Ascending aorta (tissue), 2 donors: ENCODE measurements at regions not wholly inside any gene's neighbourhood (a gene's known extent, or its start where the extent isn't known, plus 50 kb on each side); places are given as distances from the start of the nearest gene placed in this dataset.

Experiments used
- DNase-seq, 2 donors: peaks; one replicate each; pipeline ENCODE4 v3.0.0-alpha.2; 2019; ENCODE audit warnings: low spot score in 2 of 2
- H3K27ac ChIP-seq, 2 donors: fragments of 200-600 bp; sonication (generic); one replicate each; pipeline ENCODE4 v1.5.1; 2016 to 2017; ENCODE audit warnings: mild to moderate bottlenecking in 1 of 2
- H3K27me3 ChIP-seq: fragments of 200-600 bp; sonication (generic); one replicate; pipeline ENCODE4 v1.5.1; 2017
- H3K36me3 ChIP-seq, 2 donors: fragments of 200-600 bp; sonication (generic); one replicate each; pipeline ENCODE4 v1.5.1; 2016
- H3K4me1 ChIP-seq, 2 donors: fragments of 200-600 bp; sonication (generic); one replicate each; pipeline ENCODE4 v1.5.1; 2016 to 2017; ENCODE audit warnings: mild to moderate bottlenecking in 1 of 2
- H3K4me3 ChIP-seq, 2 donors: fragments of 200-600 bp; sonication (generic); one replicate each; pipeline ENCODE4 v1.5.1; 2016 to 2017; ENCODE audit warnings: mild to moderate bottlenecking in 1 of 2
- H3K9me3 ChIP-seq, 2 donors: fragments of 200-600 bp; sonication (generic); one replicate each; pipeline ENCODE4 v1.5.1; 2016
- intact Hi-C: fragments of 100-400 bp; cut with DNase I; formaldehyde crosslinking; loops from one replicate; pipeline ENCODE4 v1.15.1; 2023
- TF ChIP-seq, protein P1 (sequence below), 3 experiments: fragments of 200-600 bp in 2 of 3; fragments of 450-650 bp in 1 of 3; sonication (generic) in 2 of 3; IDR thresholded peaks; one replicate each; pipeline ENCODE4 v1.5.1; 2016 to 2019; ENCODE audit warnings: antibody characterized with exemption in 3 of 3, mild to moderate bottlenecking in 1 of 3, moderate library complexity in 1 of 3

DNA sequence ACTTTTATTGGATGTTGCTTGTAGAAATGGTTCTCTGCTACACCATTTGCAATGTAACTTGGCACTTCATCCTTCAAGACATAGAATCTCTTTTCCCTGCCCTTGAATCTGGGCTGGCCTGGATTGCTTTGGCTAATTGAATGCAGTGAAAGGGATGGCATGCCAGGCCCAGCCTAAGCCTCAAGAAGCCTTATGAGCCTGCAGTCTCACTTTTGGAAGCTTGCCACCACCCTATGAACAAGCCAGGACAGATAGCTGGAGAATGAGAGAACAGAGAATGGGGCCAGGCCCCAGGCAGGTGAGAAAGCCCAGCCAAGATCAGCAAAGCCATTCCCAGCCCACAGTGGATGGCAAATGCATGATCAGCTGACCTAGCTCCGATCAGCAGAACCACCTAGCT lies 117.0 kb upstream of the ADRA1D start:
- Histone ChIP-seq H3K27ac (no peak overlapping the region), H3K4me3 (no peak overlapping the region), H3K4me1 (no peaks in the 10 kb centered on the region), H3K36me3 (no peaks in the 10 kb centered on the region), H3K27me3 (no peaks in the 10 kb centered on the region), H3K9me3 (no peaks in the 10 kb centered on the region)
- intact Hi-C loops = no loop called here
- TF ChIP-seq, protein P1, sequence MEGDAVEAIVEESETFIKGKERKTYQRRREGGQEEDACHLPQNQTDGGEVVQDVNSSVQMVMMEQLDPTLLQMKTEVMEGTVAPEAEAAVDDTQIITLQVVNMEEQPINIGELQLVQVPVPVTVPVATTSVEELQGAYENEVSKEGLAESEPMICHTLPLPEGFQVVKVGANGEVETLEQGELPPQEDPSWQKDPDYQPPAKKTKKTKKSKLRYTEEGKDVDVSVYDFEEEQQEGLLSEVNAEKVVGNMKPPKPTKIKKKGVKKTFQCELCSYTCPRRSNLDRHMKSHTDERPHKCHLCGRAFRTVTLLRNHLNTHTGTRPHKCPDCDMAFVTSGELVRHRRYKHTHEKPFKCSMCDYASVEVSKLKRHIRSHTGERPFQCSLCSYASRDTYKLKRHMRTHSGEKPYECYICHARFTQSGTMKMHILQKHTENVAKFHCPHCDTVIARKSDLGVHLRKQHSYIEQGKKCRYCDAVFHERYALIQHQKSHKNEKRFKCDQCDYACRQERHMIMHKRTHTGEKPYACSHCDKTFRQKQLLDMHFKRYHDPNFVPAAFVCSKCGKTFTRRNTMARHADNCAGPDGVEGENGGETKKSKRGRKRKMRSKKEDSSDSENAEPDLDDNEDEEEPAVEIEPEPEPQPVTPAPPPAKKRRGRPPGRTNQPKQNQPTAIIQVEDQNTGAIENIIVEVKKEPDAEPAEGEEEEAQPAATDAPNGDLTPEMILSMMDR (IDR thresholded peaks at IDR 0.05) = no peak
- no peak for DNase-seq

GRCh38 chr20:4358552-4358951 lies 109.5 kb upstream of the ADRA1D start:
- intact Hi-C loops = no loop called here
- H3K36me3 ChIP-seq = no peaks in the 10 kb centered on the region
- no peak overlapping the region for H3K27ac ChIP-seq
- H3K4me3 ChIP-seq = no peak overlapping the region
- peaks cover 0 to 5% of the 10 kb centered on the region in 2 donors for H3K4me1 ChIP-seq
- DNase-seq = no peak
- H3K9me3 ChIP-seq = no peaks in the 10 kb centered on the region
- TF ChIP-seq, protein P1 (IDR thresholded peaks at IDR 0.05) = no peak
- no peaks in the 10 kb centered on the region for H3K27me3 ChIP-seq

DNA sequence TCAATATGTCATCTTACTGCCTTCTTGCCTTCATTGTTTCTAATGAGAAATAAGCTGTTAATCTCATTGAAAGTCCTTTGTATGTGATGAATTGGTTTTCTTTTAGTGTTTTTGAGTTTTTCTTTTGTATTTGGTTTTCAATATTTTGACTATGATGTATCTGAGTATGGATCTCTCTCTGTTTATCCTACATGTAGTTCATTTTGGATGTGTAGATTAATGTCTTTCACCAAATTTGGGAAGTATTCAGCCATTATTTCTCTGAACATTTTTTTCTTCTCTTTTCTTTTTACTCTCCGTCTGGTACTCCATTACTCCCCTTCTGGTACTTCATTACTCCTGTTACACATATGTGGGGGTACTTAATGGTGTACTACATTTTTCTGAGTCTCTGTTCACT lies 103.3 kb upstream of the ADRA1D start:
- no peak for DNase-seq
- TF ChIP-seq, protein P1 (IDR thresholded peaks at IDR 0.05) = no peak
- no peaks in the 10 kb centered on the region for H3K27me3 ChIP-seq
- no peak overlapping the region for H3K27ac ChIP-seq
- peaks cover 6 to 15% of the 10 kb centered on the region in 2 donors for H3K9me3 ChIP-seq
- intact Hi-C loops = no loop called here
- no peaks in the 10 kb centered on the region for H3K4me1 ChIP-seq
- no peak overlapping the region for H3K4me3 ChIP-seq
- no peaks in the 10 kb centered on the region for H3K36me3 ChIP-seq

GRCh38 chr20:4350096-4350495 lies 101.0 kb upstream of the ADRA1D start:
- DNase-seq = no peak
- Histone ChIP-seq H3K4me3 (no peak overlapping the region), H3K9me3 (peaks cover 6 to 15% of the 10 kb centered on the region in 2 donors), H3K27ac (no peak overlapping the region), H3K27me3 (no peaks in the 10 kb centered on the region), H3K36me3 (no peaks in the 10 kb centered on the region), H3K4me1 (no peaks in the 10 kb centered on the region)
- intact Hi-C loops = no loop called here
- TF ChIP-seq, protein P1 (IDR thresholded peaks at IDR 0.05) = no peak

DNA sequence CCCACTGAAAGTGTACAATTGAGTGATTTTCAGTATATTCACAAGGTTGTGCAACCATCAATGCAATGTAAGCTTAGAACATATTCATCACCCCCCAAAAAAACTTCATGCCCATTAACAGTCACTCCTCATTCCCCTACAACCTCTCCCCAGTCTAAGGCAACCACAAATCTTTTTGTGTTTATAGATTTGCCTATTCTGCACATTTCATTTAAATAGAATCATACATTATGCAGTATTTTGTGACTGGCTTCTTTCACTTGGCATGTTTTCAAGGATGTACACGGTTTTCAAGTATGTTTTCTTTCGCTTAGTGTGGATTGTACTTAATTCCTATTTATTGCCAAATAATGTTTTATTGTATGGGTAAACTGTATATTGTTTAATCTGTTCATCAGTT lies 95.6 kb upstream of the ADRA1D start:
- H3K9me3 ChIP-seq = no peaks in the 10 kb centered on the region
- H3K27me3 ChIP-seq = no peaks in the 10 kb centered on the region
- TF ChIP-seq, protein P1 (IDR thresholded peaks at IDR 0.05) = no peak
- peaks cover 0 to 3% of the 10 kb centered on the region in 2 donors for H3K4me1 ChIP-seq
- intact Hi-C loops = no loop called here
- no peak for DNase-seq
- no peak overlapping the region for H3K27ac ChIP-seq
- no peaks in the 10 kb centered on the region for H3K36me3 ChIP-seq
- no peak overlapping the region for H3K4me3 ChIP-seq

- Histone ChIP-seq H3K4me1 (peaks cover 0 to 3% of the 10 kb centered on the region in 2 donors), H3K4me3 (no peak overlapping the region), H3K9me3 (no peaks in the 10 kb centered on the region), H3K27me3 (no peaks in the 10 kb centered on the region), H3K27ac (peak overlapping the region in 1 of 2 donors; percentile 60), H3K36me3 (no peaks in the 10 kb centered on the region)
- TF ChIP-seq, protein P1 (IDR thresholded peaks at IDR 0.05) = no peak
- DNase-seq = no peak
- intact Hi-C loops = no loop called here
Observed at GRCh38 chr20:4342609-4343008, 93.5 kb upstream of the ADRA1D start.
